Right lung (tissue), 2 donors: ENCODE measurements at regions not wholly inside any gene's neighbourhood (a gene's known extent, or its start where the extent isn't known, plus 50 kb on each side); places are given as distances from the start of the nearest gene placed in this dataset.
"Not testable (repeated sequence)": the region's sequence is repeated elsewhere in the genome, so short reads cannot be mapped to it uniquely, and the experiment has no call there.

ENCODE experiments used
- DNase-seq, 2 donors: peaks; one replicate each; pipeline ENCODE4 v3.0.0-alpha.2; 2013

- DNase-seq = no peak
Observed at GRCh38 chr7:47190462-47190861, 391.4 kb downstream of the TNS3 start.

GRCh38 chr7:47188653-47189315, 393.1 kb downstream of the TNS3 start:
- DNase-seq = no peak

GRCh38 chr7:47188136-47188535, 393.8 kb downstream of the TNS3 start:
- DNase-seq = no peak

GRCh38 chr7:47186316-47186715, 395.6 kb downstream of the TNS3 start:
- no peak for DNase-seq

GRCh38 chr7:47185839-47186238, 396.1 kb downstream of the TNS3 start:
- DNase-seq = no peak

GRCh38 chr7:47185170-47185569, 396.7 kb downstream of the TNS3 start:
- DNase-seq = no peak

GRCh38 chr7:47183862-47184590, 397.9 kb downstream of the TNS3 start:
- DNase-seq = no peak

GRCh38 chr7:47181746-47182361, 400.1 kb downstream of the TNS3 start:
- DNase-seq = no peak

- DNase-seq = no peak
Observed at GRCh38 chr7:47180516-47180826, 401.4 kb downstream of the TNS3 start.

GRCh38 chr7:47179812-47180515, 401.9 kb downstream of the TNS3 start:
- DNase-seq = peak; percentile 52 to 69

- DNase-seq = not testable (repeated sequence)
Observed at GRCh38 chr7:47172602-47173539, 409.0 kb downstream of the TNS3 start.

- no peak for DNase-seq
Observed at GRCh38 chr7:47170516-47170915, 411.4 kb downstream of the TNS3 start.

GRCh38 chr7:47154791-47155190, 427.1 kb downstream of the TNS3 start:
- DNase-seq = no peak

GRCh38 chr7:47153576-47153975, 428.3 kb downstream of the TNS3 start:
- DNase-seq = peak; percentile 50 to 53

GRCh38 chr7:47153058-47153457, 428.9 kb downstream of the TNS3 start:
- DNase-seq = peak; percentile 84 to 89

- DNase-seq = no peak
Observed at GRCh38 chr7:47152307-47152706, 429.6 kb downstream of the TNS3 start.

GRCh38 chr7:47150497-47151260, 431.2 kb downstream of the TNS3 start:
- no peak for DNase-seq

GRCh38 chr7:47149971-47150370, 431.9 kb downstream of the TNS3 start:
- DNase-seq = no peak

GRCh38 chr7:47149208-47149839, 432.6 kb downstream of the TNS3 start:
- DNase-seq = no peak

- DNase-seq = no peak
Observed at GRCh38 chr7:47148536-47149207, 433.2 kb downstream of the TNS3 start.
